Astrocyte of the cerebellum (primary cell): ENCODE measurements at regions not wholly inside any gene's neighbourhood (a gene's known extent, or its start where the extent isn't known, plus 50 kb on each side); places are given as distances from the start of the nearest gene placed in this dataset.

Experiments used
- DNase-seq: peaks from one replicate; pipeline ENCODE4 v3.0.0-alpha.2; 2011; ENCODE audit warnings: low read depth
- H3K4me3 ChIP-seq: 2 replicates; pipeline ENCODE4 v1.5.1; 2011; ENCODE audit warnings: mild to moderate bottlenecking, low read depth, low read length, moderate library complexity
- CTCF ChIP-seq: IDR thresholded peaks from 2 replicates; pipeline ENCODE4 v1.5.1; 2012; ENCODE audit warnings: low read length, low read depth, moderate library complexity, mild to moderate bottlenecking; ENCODE audit errors: missing control alignments
- in situ Hi-C: cut with HindIII; loops from 2 replicates; pipeline ENCODE4 v1.10.0; 2017; ENCODE audit warnings: low sequenced_read_pairs

- no peak for DNase-seq
- in situ Hi-C loops: no loop called here
- no peak overlapping the region for H3K4me3 ChIP-seq
- TF ChIP-seq CTCF: no peak
Observed at GRCh38 chr2:125427721-125428315, 1228.1 kb upstream of the GYPC start.

GRCh38 chr2:125444106-125444505, 1211.9 kb upstream of the GYPC start:
- H3K4me3 ChIP-seq: no peak overlapping the region
- in situ Hi-C loops: no loop called here
- TF ChIP-seq CTCF: no peak
- DNase-seq: no peak

- no peak for TF ChIP-seq CTCF
- H3K4me3 ChIP-seq: no peak overlapping the region
- in situ Hi-C loops: no loop called here
- DNase-seq: no peak
Observed at GRCh38 chr2:125445495-125445894, 1210.5 kb upstream of the GYPC start.

- in situ Hi-C loops: no loop called here
- TF ChIP-seq CTCF: no peak
Observed at GRCh38 chr2:125450092-125450491, 1205.9 kb upstream of the GYPC start.

GRCh38 chr2:125455110-125455509, 1200.8 kb upstream of the GYPC start:
- TF ChIP-seq CTCF: no peak
- no peak for DNase-seq
- H3K4me3 ChIP-seq: no peak overlapping the region
- in situ Hi-C loops: no loop called here

More at GRCh38 chr2:125450092-125450491, 1205.9 kb upstream of the GYPC start:
- no peak overlapping the region for H3K4me3 ChIP-seq
- DNase-seq: no peak

GRCh38 chr2:125456693-125457363, 1199.1 kb upstream of the GYPC start:
- in situ Hi-C loops: no loop called here
- DNase-seq: no peak
- no peak overlapping the region for H3K4me3 ChIP-seq
- TF ChIP-seq CTCF: no peak
